Panc1 (cell line): ENCODE measurements at regions not wholly inside any gene's neighbourhood (a gene's known extent, or its start where the extent isn't known, plus 50 kb on each side); places are given as distances from the start of the nearest gene placed in this dataset.

Experiments
- ATAC-seq: fragments of 200-7000 bp; cut with Tn5 transposase; 2 replicates; pipeline ENCODE4 v1.9.1; 2020; ENCODE audit warnings: mild to moderate bottlenecking, moderate library complexity
- BruUV-seq: library from RNA; stranded (reverse); fragments of 400-500 nt; replicated peaks from 2 replicates; lab custom pipeline; 2021; lab: Mats Ljungman, UMichigan
- CTCF ChIA-PET: fragments of 300-600 bp; sonication (Branson Sonifier 250); formaldehyde crosslinking; loops from one replicate; lab custom pipeline; 2022; ENCODE audit warnings: antibody characterized with exemption; lab: Charles Lee
- POLR2A ChIA-PET: fragments of 300-600 bp; sonication (Branson Sonifier 250); formaldehyde crosslinking; loops from one replicate; lab custom pipeline; 2022; ENCODE audit warnings: antibody characterized with exemption; lab: Charles Lee
- DNase-seq: peaks from one replicate; pipeline ENCODE4 v3.0.0-alpha.2; 2010; ENCODE audit warnings: low read depth, low spot score
- H3K27ac ChIP-seq: 2 replicates; pipeline ENCODE4 v1.5.1; 2011; ENCODE audit warnings: mild to moderate bottlenecking, low read length, inconsistent platforms
- H3K27me3 ChIP-seq: fragments of 200-500 bp; sonication (Bioruptor generic); 2 replicates; pipeline ENCODE4 v1.6.0; 2014; ENCODE audit warnings: low read length, inconsistent platforms; ENCODE audit not compliant: control insufficient read depth, insufficient read depth
- H3K36me3 ChIP-seq: fragments of 200-500 bp; sonication (Bioruptor generic); 2 replicates; pipeline ENCODE4 v1.5.1; 2014; ENCODE audit warnings: inconsistent platforms, mild to moderate bottlenecking, low read length, moderate library complexity; ENCODE audit not compliant: control insufficient read depth, insufficient read depth
- H3K4me1 ChIP-seq: 2 replicates; pipeline ENCODE4 v1.5.1; 2011; ENCODE audit warnings: inconsistent platforms, mild to moderate bottlenecking, low read length, moderate library complexity; ENCODE audit not compliant: control insufficient read depth, insufficient read depth
- H3K4me3 ChIP-seq, 2 experiments: 2 replicates each; pipeline ENCODE4 v1.5.1; 2011 to 2012; ENCODE audit warnings: low read depth in 2 of 2, low read length in 2 of 2, mild to moderate bottlenecking in 2 of 2, inconsistent platforms in 1 of 2, moderate library complexity in 1 of 2
- H3K9me3 ChIP-seq: fragments of 200-500 bp; sonication (Bioruptor generic); 2 replicates; pipeline ENCODE4 v1.5.1; 2014; ENCODE audit warnings: low read depth, mild to moderate bottlenecking, inconsistent platforms, low read length, moderate library complexity; ENCODE audit not compliant: control insufficient read depth, insufficient read depth
- CTCF ChIP-seq: fragments of 450-650 bp; IDR thresholded peaks from 2 replicates; pipeline ENCODE4 v1.5.1; 2017; ENCODE audit warnings: mild to moderate bottlenecking
- POLR2AphosphoS5 ChIP-seq: IDR thresholded peaks from 2 replicates; pipeline ENCODE4 v1.6.1; 2012; ENCODE audit warnings: mild to moderate bottlenecking, low read depth, low read length, moderate library complexity
- REST ChIP-seq, 2 experiments: IDR thresholded peaks; 2 replicates each; pipeline ENCODE4 v1.6.1; 2011 to 2012; ENCODE audit warnings: low read depth in 2 of 2, control low read depth in 1 of 2, low read length in 1 of 2, mild to moderate bottlenecking in 1 of 2, moderate library complexity in 1 of 2; ENCODE audit not compliant: insufficient read depth in 1 of 2
- SIN3A ChIP-seq: IDR thresholded peaks from 2 replicates; pipeline ENCODE4 v1.6.1; 2012; ENCODE audit warnings: low read depth, mild to moderate bottlenecking, low read length, moderate library complexity, borderline replicate concordance; ENCODE audit not compliant: insufficient read depth
- TCF7L2 ChIP-seq: IDR thresholded peaks from 2 replicates; pipeline ENCODE4 v1.6.1; 2011; ENCODE audit warnings: mild to moderate bottlenecking, low read depth, low read length, inconsistent platforms
- in situ Hi-C: cut with HindIII; loops from 2 replicates; pipeline ENCODE4 v1.10.0; 2016; ENCODE audit warnings: low sequenced_read_pairs, low pct_unique_long_range_greater_than_20kb
- intact Hi-C: fragments of 100-400 bp; cut with micrococcal nuclease; formaldehyde crosslinking; loops from one replicate; pipeline ENCODE4 v1.10.0; 2022; ENCODE audit not compliant: unreplicated experiment

GRCh38 chr20:57894096-57894495 lies 184.3 kb upstream of the PMEPA1 start:
- H3K27me3 ChIP-seq = no peaks in the 10 kb centered on the region
- H3K36me3 ChIP-seq = no peaks in the 10 kb centered on the region
- in situ Hi-C loops = no loop called here

GRCh38 chr20:57893366-57893999 lies 183.7 kb upstream of the PMEPA1 start:
- no peak for ATAC-seq
- intact Hi-C loops (no loop called here), in situ Hi-C loops (no loop called here)
- Histone ChIP-seq H3K4me3 (no peak overlapping the region), H3K27ac (no peak overlapping the region), H3K9me3 (no peaks in the 10 kb centered on the region), H3K4me1 (no peaks in the 10 kb centered on the region), H3K36me3 (no peaks in the 10 kb centered on the region), H3K27me3 (no peaks in the 10 kb centered on the region)
- BruUV-seq = no TSS peak
- TF ChIP-seq CTCF = no peak
- no peak for TF ChIP-seq TCF7L2
- TF ChIP-seq REST (IDR thresholded peaks at IDR 0.05; ENCODE audit: insufficient read depth in 1 of 2, low read depth in 2 of 2, low read length in 1 of 2) = no peak
- TF ChIP-seq SIN3A = no peak
- TF ChIP-seq POLR2AphosphoS5 = no peak
- ChIA-PET CTCF (no interaction called here), POLR2A (no interaction called here)
- no peak for DNase-seq

More at GRCh38 chr20:57894096-57894495, 184.3 kb upstream of the PMEPA1 start:
- intact Hi-C loops = no loop called here
- ChIA-PET CTCF (no interaction called here), POLR2A (no interaction called here)
- DNase-seq = no peak
- no peak for TF ChIP-seq POLR2AphosphoS5
- TF ChIP-seq TCF7L2 = no peak
- no peak for TF ChIP-seq REST (IDR thresholded peaks at IDR 0.05; ENCODE audit: insufficient read depth in 1 of 2, low read depth in 2 of 2, low read length in 1 of 2)
- no peak for TF ChIP-seq CTCF
- TF ChIP-seq SIN3A = no peak
- no peak for ATAC-seq
- Histone ChIP-seq H3K4me1 (no peaks in the 10 kb centered on the region), H3K27ac (no peak overlapping the region), H3K4me3 (no peak overlapping the region), H3K9me3 (no peaks in the 10 kb centered on the region)
- BruUV-seq = no TSS peak
